Myocyte (in vitro differentiated cells): ENCODE measurements at regions not wholly inside any gene's neighbourhood (a gene's known extent, or its start where the extent isn't known, plus 50 kb on each side); places are given as distances from the start of the nearest gene placed in this dataset.

Source experiments
- DNase-seq: peaks from one replicate; pipeline ENCODE4 v3.0.0-alpha.2; 2012; ENCODE audit warnings: low read depth

GRCh38 chr7:76149847-76150691 is 51.6 kb upstream of the SRRM3 start:
- peak; percentile 7 for DNase-seq
